HG03439 (cell line): ENCODE measurements at regions not wholly inside any gene's neighbourhood (a gene's known extent, or its start where the extent isn't known, plus 50 kb on each side); places are given as distances from the start of the nearest gene placed in this dataset.

ENCODE experiments used
- ATAC-seq: cut with Tn5 transposase; IDR thresholded peaks from one replicate; pipeline ENCODE4 v1.9.1; 2021; ENCODE audit warnings: mild to moderate bottlenecking, moderate library complexity; ENCODE audit not compliant: unreplicated experiment

GRCh38 chr5:30626557-30626956 is 566.9 kb upstream of the CDH6 start:
- no peak for ATAC-seq

- ATAC-seq, result no peak
Observed at GRCh38 chr5:30620481-30621085, 572.9 kb upstream of the CDH6 start.

GRCh38 chr5:30608501-30608900 is 585.0 kb upstream of the CDH6 start:
- ATAC-seq, result no peak

GRCh38 chr5:30607301-30607894 is 586.1 kb upstream of the CDH6 start:
- no peak for ATAC-seq

GRCh38 chr5:30605693-30606268 is 587.7 kb upstream of the CDH6 start:
- ATAC-seq, result no peak

GRCh38 chr5:30604648-30605262 is 588.7 kb upstream of the CDH6 start:
- no peak for ATAC-seq

- no peak for ATAC-seq
Observed at GRCh38 chr5:30600892-30601291, 592.6 kb upstream of the CDH6 start.

GRCh38 chr5:30596495-30597064 is 596.9 kb upstream of the CDH6 start:
- ATAC-seq, result no peak

- ATAC-seq, result no peak
Observed at GRCh38 chr5:30594331-30594730, 599.2 kb upstream of the CDH6 start.

GRCh38 chr5:30592833-30593232 is 600.7 kb upstream of the CDH6 start:
- no peak for ATAC-seq

- no peak for ATAC-seq
Observed at GRCh38 chr5:30581198-30581935, 612.1 kb upstream of the CDH6 start.

GRCh38 chr5:30574761-30575160 is 618.7 kb upstream of the CDH6 start:
- ATAC-seq, result no peak

GRCh38 chr5:30572279-30572678 is 621.2 kb upstream of the CDH6 start:
- no peak for ATAC-seq

GRCh38 chr5:30561771-30562170 is 631.7 kb upstream of the CDH6 start:
- ATAC-seq, result no peak

- no peak for ATAC-seq
Observed at GRCh38 chr5:30551618-30552017, 641.9 kb upstream of the CDH6 start.

GRCh38 chr5:30548580-30549305 is 644.7 kb upstream of the CDH6 start:
- no peak for ATAC-seq

- no peak for ATAC-seq
Observed at GRCh38 chr5:30540150-30540549, 653.3 kb upstream of the CDH6 start.

- ATAC-seq, result no peak
Observed at GRCh38 chr5:30539004-30539634, 654.4 kb upstream of the CDH6 start.

- ATAC-seq, result no peak
Observed at GRCh38 chr5:30525353-30525752, 668.1 kb upstream of the CDH6 start.

- no peak for ATAC-seq
Observed at GRCh38 chr5:30524428-30524827, 669.1 kb upstream of the CDH6 start.
